Breast epithelium (tissue), 4 donors: ENCODE measurements at regions not wholly inside any gene's neighbourhood (a gene's known extent, or its start where the extent isn't known, plus 50 kb on each side); places are given as distances from the start of the nearest gene placed in this dataset.
A peak's percentile ranks its signal among the peaks of the same experiment; 100 is the strongest.

Experiments
- DNase-seq, 2 donors: peaks; one replicate each; pipeline ENCODE4 v3.0.0-alpha.2; 2019; ENCODE audit warnings: low spot score in 2 of 2
- H3K27ac ChIP-seq, 2 donors: fragments of 200-600 bp; sonication (generic) in 1 of 2; one replicate each; pipeline ENCODE4 v1.5.1; 2016 to 2019; ENCODE audit warnings: mild to moderate bottlenecking in 1 of 2
- H3K27me3 ChIP-seq, 2 donors: fragments of 200-600 bp; sonication (generic) in 1 of 2; one replicate each; pipeline versions ENCODE4 v1.5.1 to v1.6.0; 2017 to 2019; ENCODE audit warnings: control low read depth in 1 of 2, mild to moderate bottlenecking in 1 of 2
- H3K36me3 ChIP-seq: fragments of 200-600 bp; one replicate; pipeline ENCODE4 v1.5.1; 2019
- H3K4me1 ChIP-seq, 2 donors: fragments of 200-600 bp; sonication (generic); one replicate each; pipeline ENCODE4 v1.5.1; 2016 to 2019; ENCODE audit warnings: control low read depth in 1 of 2
- H3K4me3 ChIP-seq, 3 donors: fragments of 200-600 bp; sonication (generic); 1 replicate in 2 of 3; 2 replicates in 1 of 3; pipeline ENCODE4 v1.5.1; 2016 to 2019; ENCODE audit warnings: mild to moderate bottlenecking in 3 of 3, moderate library complexity in 2 of 3
- H3K9me3 ChIP-seq, 2 donors: fragments of 200-600 bp; sonication (generic) in 1 of 2; one replicate each; pipeline ENCODE4 v1.5.1; 2016 to 2019; ENCODE audit warnings: control low read depth in 1 of 2
- POLR2A ChIP-seq: fragments of 450-650 bp; IDR thresholded peaks from one replicate; pipeline ENCODE4 v1.6.1; 2016; ENCODE audit warnings: antibody characterized with exemption, mild to moderate bottlenecking, moderate library complexity
- POLR2AphosphoS5 ChIP-seq, 3 donors: sonication (generic); formaldehyde crosslinking; IDR thresholded peaks; one replicate each; pipeline ENCODE4 v1.6.1; 2017; ENCODE audit warnings: antibody characterized with exemption in 3 of 3
- intact Hi-C: fragments of 100-400 bp; cut with DNase I; formaldehyde crosslinking; loops from one replicate; pipeline ENCODE4 v1.15.1; 2023; ENCODE audit warnings: low total_unique reads
- TF ChIP-seq, protein P1 (sequence below), 3 donors: fragments of 450-650 bp; IDR thresholded peaks; one replicate each; pipeline ENCODE4 v1.5.1; 2016 to 2017; ENCODE audit warnings: antibody characterized with exemption in 3 of 3, mild to moderate bottlenecking in 3 of 3, moderate library complexity in 3 of 3

DNA sequence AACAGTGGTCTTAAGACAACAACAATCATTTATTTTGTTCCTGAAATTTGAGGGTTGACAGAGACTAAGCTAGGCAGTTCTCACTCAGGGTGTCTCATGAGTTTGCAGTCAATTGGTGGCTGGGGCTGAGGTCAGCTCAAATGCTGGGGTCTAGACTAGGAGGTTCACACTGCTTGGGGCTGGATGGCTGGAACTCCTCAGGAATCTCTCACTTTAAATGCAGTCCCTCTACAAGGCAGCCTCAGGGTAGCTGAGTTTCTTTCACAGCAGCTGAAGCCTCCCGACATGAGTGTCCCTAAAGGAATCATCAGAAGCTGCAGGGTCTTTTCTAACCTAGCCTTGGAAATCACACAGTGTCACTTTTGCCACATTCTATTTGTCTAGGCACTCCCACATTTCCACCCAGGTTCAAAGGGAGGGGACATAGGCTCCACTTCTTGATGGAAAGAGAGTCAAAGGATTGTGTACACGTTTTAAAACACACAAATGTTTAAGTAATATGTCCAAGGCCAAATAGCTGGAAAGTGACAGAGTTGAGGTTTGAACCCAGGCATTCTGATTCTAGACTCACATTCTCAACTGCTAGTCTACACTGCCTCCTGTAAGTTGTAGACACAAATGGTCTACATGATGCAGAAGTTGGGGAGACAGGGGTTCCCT is 133.8 kb downstream of the ZFP36L2 start:
- DNase-seq = no peak
- no peaks in the 10 kb centered on the region for H3K4me1 ChIP-seq
- TF ChIP-seq POLR2AphosphoS5 (IDR thresholded peaks at IDR 0.05) = no peak
- TF ChIP-seq, protein P1, sequence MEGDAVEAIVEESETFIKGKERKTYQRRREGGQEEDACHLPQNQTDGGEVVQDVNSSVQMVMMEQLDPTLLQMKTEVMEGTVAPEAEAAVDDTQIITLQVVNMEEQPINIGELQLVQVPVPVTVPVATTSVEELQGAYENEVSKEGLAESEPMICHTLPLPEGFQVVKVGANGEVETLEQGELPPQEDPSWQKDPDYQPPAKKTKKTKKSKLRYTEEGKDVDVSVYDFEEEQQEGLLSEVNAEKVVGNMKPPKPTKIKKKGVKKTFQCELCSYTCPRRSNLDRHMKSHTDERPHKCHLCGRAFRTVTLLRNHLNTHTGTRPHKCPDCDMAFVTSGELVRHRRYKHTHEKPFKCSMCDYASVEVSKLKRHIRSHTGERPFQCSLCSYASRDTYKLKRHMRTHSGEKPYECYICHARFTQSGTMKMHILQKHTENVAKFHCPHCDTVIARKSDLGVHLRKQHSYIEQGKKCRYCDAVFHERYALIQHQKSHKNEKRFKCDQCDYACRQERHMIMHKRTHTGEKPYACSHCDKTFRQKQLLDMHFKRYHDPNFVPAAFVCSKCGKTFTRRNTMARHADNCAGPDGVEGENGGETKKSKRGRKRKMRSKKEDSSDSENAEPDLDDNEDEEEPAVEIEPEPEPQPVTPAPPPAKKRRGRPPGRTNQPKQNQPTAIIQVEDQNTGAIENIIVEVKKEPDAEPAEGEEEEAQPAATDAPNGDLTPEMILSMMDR (IDR thresholded peaks at IDR 0.05) = no peak
- TF ChIP-seq POLR2A = no peak
- intact Hi-C loops = no loop called here
- no peak overlapping the region for H3K4me3 ChIP-seq
- H3K27me3 ChIP-seq = no peaks in the 10 kb centered on the region
- H3K36me3 ChIP-seq = no peaks in the 10 kb centered on the region
- peaks cover 7 to 9% of the 10 kb centered on the region in 2 donors for H3K9me3 ChIP-seq
- H3K27ac ChIP-seq = no peak overlapping the region

DNA sequence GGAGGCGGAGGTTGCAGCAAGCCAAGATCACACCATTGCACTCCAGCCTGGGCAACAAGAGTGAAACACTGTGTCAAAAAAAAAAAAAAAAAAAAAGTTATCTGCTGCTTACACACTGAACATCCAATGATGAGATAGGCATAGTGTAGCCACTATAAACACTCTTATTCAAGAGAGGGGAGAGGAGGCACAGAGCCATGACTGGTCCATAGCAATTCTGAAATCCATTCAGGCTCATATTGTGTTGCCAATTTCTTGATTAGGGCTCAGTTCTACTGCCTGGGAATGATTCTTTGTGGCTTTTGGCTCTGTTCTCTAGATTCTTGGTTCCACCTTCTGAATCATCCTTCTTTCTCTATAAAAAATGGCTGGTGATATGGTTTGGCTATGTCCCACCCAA is 136.1 kb downstream of the ZFP36L2 start:
- intact Hi-C loops = no loop called here
- no peaks in the 10 kb centered on the region for H3K27me3 ChIP-seq
- TF ChIP-seq POLR2A (no peak), POLR2AphosphoS5 (IDR thresholded peaks at IDR 0.05) (no peak)
- TF ChIP-seq, protein P1 (IDR thresholded peaks at IDR 0.05) = no peak
- DNase-seq = no peak
- H3K27ac ChIP-seq = no peak overlapping the region
- peaks cover 7 to 10% of the 10 kb centered on the region in 2 donors for H3K4me1 ChIP-seq
- H3K4me3 ChIP-seq = no peak overlapping the region
- H3K36me3 ChIP-seq = no peaks in the 10 kb centered on the region
- peaks cover 7 to 9% of the 10 kb centered on the region in 2 donors for H3K9me3 ChIP-seq

DNA sequence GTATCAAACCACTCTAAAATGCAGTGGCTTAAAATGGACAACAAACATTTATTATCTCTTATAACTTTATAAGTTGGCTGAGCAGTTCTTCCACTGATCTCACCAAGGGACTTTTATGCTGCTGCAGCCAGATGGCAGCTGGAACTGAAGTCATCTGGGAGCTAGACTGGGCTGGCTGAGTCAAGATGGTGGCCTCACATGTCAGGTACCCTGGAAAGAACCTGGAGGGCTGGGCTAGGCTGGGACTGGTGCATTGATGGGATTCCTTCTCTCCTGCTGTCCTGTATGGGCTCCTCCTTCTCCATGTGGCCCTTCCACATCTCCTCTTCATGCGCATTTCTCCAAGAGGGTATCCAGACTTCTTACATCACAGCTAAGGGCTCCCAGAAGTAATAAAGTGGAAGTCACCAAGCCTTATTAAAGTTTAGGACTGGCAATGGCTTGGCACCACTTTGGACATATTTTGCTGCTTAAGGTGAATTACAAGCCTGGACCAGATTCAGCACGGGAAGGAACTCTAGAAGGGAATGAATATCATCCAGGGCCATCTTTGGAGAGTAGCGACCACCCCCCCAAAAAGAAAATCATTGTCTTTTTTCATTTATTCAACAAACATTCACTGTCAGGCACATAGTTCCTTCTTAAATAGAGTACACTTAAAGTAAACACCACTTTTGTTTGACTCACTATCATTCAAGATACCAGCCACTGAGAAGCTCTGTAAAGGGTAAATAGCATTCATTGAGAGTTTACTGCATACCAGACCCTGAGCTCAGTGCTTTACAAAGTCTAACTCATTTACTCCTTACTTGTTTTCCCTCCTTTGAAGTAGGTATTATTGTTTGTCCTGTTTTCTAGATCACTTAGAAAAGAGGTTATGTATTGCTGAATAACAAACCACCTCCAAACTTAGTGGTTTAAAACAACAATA is 138.0 kb downstream of the ZFP36L2 start:
- DNase-seq = no peak
- peaks cover 20 to 27% of the 10 kb centered on the region in 2 donors for H3K4me1 ChIP-seq

DNA sequence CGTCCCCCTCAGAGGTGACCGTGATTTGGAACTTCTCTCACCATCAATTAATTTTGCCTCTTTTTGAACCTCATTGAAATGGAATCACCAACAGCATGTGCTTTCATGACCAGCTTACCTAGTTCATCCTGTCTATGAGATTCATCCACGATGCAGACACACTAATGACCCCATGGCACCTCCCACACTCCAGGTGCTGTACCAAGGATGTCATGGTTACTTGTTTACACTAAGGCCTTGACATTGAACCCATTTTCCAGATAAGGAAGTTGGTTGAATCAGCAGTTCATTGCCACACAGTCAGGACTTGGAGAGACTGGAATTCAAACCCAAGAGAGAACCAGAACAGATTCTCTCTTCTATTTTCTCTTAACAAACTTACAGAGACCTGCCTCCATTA is 139.0 kb downstream of the ZFP36L2 start:
- DNase-seq = no peak
- Histone ChIP-seq H3K36me3 (no peaks in the 10 kb centered on the region), H3K4me3 (no peak overlapping the region), H3K9me3 (peaks cover 7 to 9% of the 10 kb centered on the region in 2 donors), H3K27ac (peak overlapping the region; percentile 93 to 99), H3K4me1 (peaks cover 29 to 35% of the 10 kb centered on the region in 2 donors), H3K27me3 (no peaks in the 10 kb centered on the region)
- TF ChIP-seq, protein P1 (IDR thresholded peaks at IDR 0.05) = no peak
- no peak for TF ChIP-seq POLR2A
- TF ChIP-seq POLR2AphosphoS5 (IDR thresholded peaks at IDR 0.05) = no peak
- intact Hi-C loops = loop anchor here (10.0 kb wide), 1 partner anchor 53 kb away; no protein-coding TSS in a partner anchor

More for the DNA sequence above, 138.0 kb downstream of the ZFP36L2 start:
- intact Hi-C loops = loop anchor here (10.0 kb wide), 1 partner anchor 54 kb away; no protein-coding TSS in a partner anchor
- Histone ChIP-seq H3K4me3 (no peak overlapping the region), H3K36me3 (no peaks in the 10 kb centered on the region), H3K27me3 (no peaks in the 10 kb centered on the region), H3K27ac (peak overlapping the region; percentile 93 to 99), H3K9me3 (peaks cover 7 to 9% of the 10 kb centered on the region in 2 donors)
- TF ChIP-seq, protein P1 (IDR thresholded peaks at IDR 0.05) = no peak
- no peak for TF ChIP-seq POLR2A
- TF ChIP-seq POLR2AphosphoS5 (IDR thresholded peaks at IDR 0.05) = no peak
